Activated naive CD8-positive, alpha-beta T cell treated with anti-CD3 and anti-CD28 coated beads, Interleukin-2, amount 10 ng/mL, durations not matched to agents 7 days and 5 days (primary cell): ENCODE measurements at regions not wholly inside any gene's neighbourhood (a gene's known extent, or its start where the extent isn't known, plus 50 kb on each side); places are given as distances from the start of the nearest gene placed in this dataset. TPM values are rescaled to one million over a fixed set of nuclear protein-coding genes. Genes with fewer than 3 reads are reported as not detected.

Experiments used
- ATAC-seq: fragments of 150-1000 bp; cut with Tn5 transposase; one replicate; pipeline ENCODE4 v1.10.0; 2021; ENCODE audit warnings: low read depth, moderate library complexity
- POLR2A ChIA-PET: fragments of 350-600 bp; sonication (Branson Sonifier 250); formaldehyde crosslinking; loops from one replicate; lab custom pipeline; 2021; ENCODE audit warnings: antibody characterized with exemption; lab: Charles Lee
- DNase-seq: peaks from one replicate; pipeline ENCODE4 v3.0.0; 2021
- H3K27ac Mint-ChIP-seq: one replicate; pipeline ENCODE4 v1.8.0; 2022; ENCODE audit warnings: mild to moderate bottlenecking, mixed read lengths
- H3K27me3 Mint-ChIP-seq: one replicate; pipeline ENCODE4 v1.8.0; 2022; ENCODE audit warnings: mild to moderate bottlenecking, moderate library complexity, mixed read lengths
- H3K36me3 Mint-ChIP-seq: one replicate; pipeline ENCODE4 v1.8.0; 2021; ENCODE audit warnings: mild to moderate bottlenecking, mixed read lengths
- H3K4me1 Mint-ChIP-seq: one replicate; pipeline ENCODE4 v1.8.0; 2021; ENCODE audit warnings: mixed read lengths
- H3K4me3 Mint-ChIP-seq: one replicate; pipeline ENCODE4 v1.8.0; 2022; ENCODE audit warnings: mild to moderate bottlenecking, moderate library complexity, mixed read lengths
- H3K9me3 Mint-ChIP-seq: one replicate; pipeline ENCODE4 v1.8.0; 2021; ENCODE audit warnings: mixed read lengths
- microRNA-seq: library from miRNA; unstranded; fragments of <30 nt; microRNA quantifications from one replicate; pipeline ENCODE4 v1.2.0, GENCODE V29; 2022

DNA sequence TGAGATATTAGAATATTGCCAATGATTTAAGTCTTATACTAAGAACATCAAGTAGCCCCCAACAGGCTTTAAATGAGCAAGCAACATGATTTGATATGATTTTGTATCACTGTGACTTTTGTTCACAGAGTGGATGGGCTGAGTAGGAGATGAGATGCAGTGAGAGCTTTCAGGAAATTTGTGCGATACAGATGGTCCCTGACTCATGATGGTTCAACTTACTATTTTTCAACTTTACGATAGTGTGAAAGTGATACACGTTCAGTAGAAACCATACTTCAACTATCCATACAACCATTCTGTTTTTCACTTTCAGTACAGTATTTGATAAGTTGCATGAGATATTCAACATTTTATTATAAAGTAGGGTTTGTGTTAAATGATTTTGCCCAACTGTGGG lies 78.7 kb upstream of the NWD2 start:
- POLR2A ChIA-PET: no interaction called here
- ATAC-seq (no peak), DNase-seq (no peak)
- H3K27me3 Mint-ChIP-seq: no peaks in the 10 kb centered on the region
- no peaks in the 10 kb centered on the region for H3K9me3 Mint-ChIP-seq
- H3K4me1 Mint-ChIP-seq: no peaks in the 10 kb centered on the region
- H3K36me3 Mint-ChIP-seq: no peaks in the 10 kb centered on the region
- H3K4me3 Mint-ChIP-seq: no peak overlapping the region
- no peak overlapping the region for H3K27ac Mint-ChIP-seq

GRCh38 chr4:37169956-37170355 lies 74.6 kb upstream of the NWD2 start:
- no peak overlapping the region for H3K27ac Mint-ChIP-seq
- no peaks in the 10 kb centered on the region for H3K4me1 Mint-ChIP-seq
- no peak for ATAC-seq
- no peak for DNase-seq
- H3K36me3 Mint-ChIP-seq: no peaks in the 10 kb centered on the region
- no peaks in the 10 kb centered on the region for H3K27me3 Mint-ChIP-seq
- no peaks in the 10 kb centered on the region for H3K9me3 Mint-ChIP-seq
- H3K4me3 Mint-ChIP-seq: no peak overlapping the region
- POLR2A ChIA-PET: no interaction called here

GRCh38 chr4:37188100-37188499 lies 56.4 kb upstream of the NWD2 start:
- Mint-ChIP-seq H3K36me3 (no peaks in the 10 kb centered on the region), H3K27ac (no peak overlapping the region), H3K27me3 (no peaks in the 10 kb centered on the region), H3K9me3 (no peaks in the 10 kb centered on the region), H3K4me1 (no peaks in the 10 kb centered on the region), H3K4me3 (no peak overlapping the region)
- POLR2A ChIA-PET: no interaction called here
- ATAC-seq (no peak), DNase-seq (no peak)

Small RNAs in the stretch of these regions (microRNA-seq; reads per million reads assigned to microRNA genes)
- gene MIR1255B1: not detected
